ENCODE measurements at regions not wholly inside any gene's neighbourhood (a gene's known extent, or its start where the extent isn't known, plus 50 kb on each side); places are given as distances from the start of the nearest gene placed in this dataset.

GRCh38 chr12:127970491-127970890, 296.5 kb upstream of the TMEM132C start:
- no peak overlapping the region for H2BK20ac ChIP-seq (ENCODE audit: low read length)
- no peak overlapping the region for H2AFZ ChIP-seq (ENCODE audit: low read length)
- no peak overlapping the region for H2BK15ac ChIP-seq (ENCODE audit: low read length)
- no peak for TF ChIP-seq YY1 (IDR thresholded peaks at IDR 0.05; ENCODE audit: low read depth, low read length)
- TF ChIP-seq ZNF274 (IDR thresholded peaks at IDR 0.05; ENCODE audit: borderline replicate concordance, extremely low read depth, low read length): no peak
- no peak for TF ChIP-seq TCF12 (IDR thresholded peaks at IDR 0.05; ENCODE audit: low read depth, low read length)
- no peak for TF ChIP-seq TEAD4 (IDR thresholded peaks at IDR 0.05; ENCODE audit: low read depth, low read length)
- TF ChIP-seq CHD1 (IDR thresholded peaks at IDR 0.05; ENCODE audit: low read depth, low read length): no peak
- TF ChIP-seq BCL11A (IDR thresholded peaks at IDR 0.05; ENCODE audit: low read depth in 2 of 2, low read length in 2 of 2): no peak
- no peak for TF ChIP-seq GABPA (IDR thresholded peaks at IDR 0.05; ENCODE audit: borderline replicate concordance, insufficient read depth, low read length)
- TF ChIP-seq CBX5 (IDR thresholded peaks at IDR 0.05; ENCODE audit: low read depth, low read length): no peak
- TF ChIP-seq HDAC6 (IDR thresholded peaks at IDR 0.05; ENCODE audit: low read depth, low read length): no peak
- no peak for TF ChIP-seq USF2 (IDR thresholded peaks at IDR 0.05; ENCODE audit: low read length)
- no peak for TF ChIP-seq ASH2L (IDR thresholded peaks at IDR 0.05; ENCODE audit: low read length)
- TF ChIP-seq CTBP2 (IDR thresholded peaks at IDR 0.05; ENCODE audit: borderline replicate concordance, insufficient read depth, insufficient read length, low read length): no peak
- no peak for TF ChIP-seq RXRA (IDR thresholded peaks at IDR 0.05; ENCODE audit: insufficient read depth, low read depth, low read length)
- FAIRE-seq: no peak
- no peak overlapping the region for H3K56ac ChIP-seq (replicated peaks; ENCODE audit: insufficient read length, low read depth, low read length)
- no peaks in the 10 kb centered on the region for H3K23me2 ChIP-seq (ENCODE audit: low read depth, low read length)
- no peaks in the 10 kb centered on the region for H3K27me3 ChIP-seq (replicated peaks in 1 of 4; ENCODE audit: control insufficient read depth in 3 of 4, extremely low read depth in 1 of 4, insufficient read depth in 3 of 4, low read length in 3 of 4)
- H3K14ac ChIP-seq (ENCODE audit: insufficient read length): no peak overlapping the region
- H3K4ac ChIP-seq (replicated peaks; ENCODE audit: insufficient read length, low read depth, low read length): no peak overlapping the region
- no peak overlapping the region for H3K9ac ChIP-seq (replicated peaks in 1 of 4; ENCODE audit: extremely low read depth in 1 of 4, low read depth in 3 of 4, low read length in 3 of 4)
- DNase-seq (ENCODE audit: low read depth in 1 of 2, low spot score in 2 of 2): no peak
- no peaks in the 10 kb centered on the region for H3K36me3 ChIP-seq (ENCODE audit: control insufficient read depth in 2 of 4, insufficient read depth in 4 of 4, low read length in 3 of 4)
- H3K4me3 ChIP-seq (ENCODE audit: extremely low read depth in 1 of 4, insufficient read depth in 2 of 4, low read depth in 3 of 4, low read length in 4 of 4): no peak overlapping the region
- ChIA-PET CTCF (ENCODE audit: partially characterized antibody) (no interaction called here), POLR2A (ENCODE audit: partially characterized antibody) (no interaction called here)
- no peaks in the 10 kb centered on the region for H4K20me1 ChIP-seq (replicated peaks in 1 of 2; ENCODE audit: control insufficient read depth in 1 of 2, insufficient read depth in 2 of 2, low read length in 2 of 2)
- H4K91ac ChIP-seq (replicated peaks; ENCODE audit: insufficient read length, low read length): no peak overlapping the region
- no peak overlapping the region for H3K27ac ChIP-seq (ENCODE audit: low read depth, low read length)
- H4K8ac ChIP-seq (ENCODE audit: extremely low read depth, insufficient read depth, low read length): no peak overlapping the region
- H3K79me2 ChIP-seq (ENCODE audit: control insufficient read depth in 1 of 2, insufficient read depth in 2 of 2, low read length in 2 of 2): no peaks in the 10 kb centered on the region
- no peak overlapping the region for H3K4me2 ChIP-seq (ENCODE audit: insufficient read depth in 1 of 2, low read depth in 2 of 2, low read length in 2 of 2)
- H2BK5ac ChIP-seq (ENCODE audit: low read depth, low read length): no peak overlapping the region
- peaks cover 7 to 10% of the 10 kb centered on the region in 2 experiments; a peak in 3 of 4 replicates for H3K9me3 ChIP-seq (ENCODE audit: insufficient read depth in 2 of 2, low read depth in 1 of 2, low read length in 1 of 2)
- H3K18ac ChIP-seq (ENCODE audit: extremely low read depth, low read length): no peak overlapping the region
- no peak overlapping the region for H3K23ac ChIP-seq (ENCODE audit: insufficient read length)
- no peak overlapping the region for H2BK120ac ChIP-seq (replicated peaks; ENCODE audit: low read depth, low read length)
- 72% methylated on average over 4 of the region's 4 CpGs; no CpG with 5 or more reads in 1 of the 2 experiments for WGBS, 2 experiments (ENCODE audit: extremely low coverage in 1 of 2, insufficient coverage in 1 of 2, insufficient read length in 1 of 2, insufficient replicate concordance in 2 of 2, low coverage in 1 of 2, low lambda C conversion rate in 2 of 2, missing lambda C conversion rate in 1 of 2)
- H2BK12ac ChIP-seq (ENCODE audit: low read depth, low read length): no peak overlapping the region
- H2AK5ac ChIP-seq (ENCODE audit: low read depth, low read length): no peak overlapping the region
- H3K4me1 ChIP-seq (replicated peaks in 1 of 4; ENCODE audit: control insufficient read depth in 3 of 4, insufficient read depth in 4 of 4, low read length in 3 of 4): no peaks in the 10 kb centered on the region
- no peak overlapping the region for H4K5ac ChIP-seq (ENCODE audit: insufficient read length, low read depth, low read length)
- no peaks in the 10 kb centered on the region for H3K79me1 ChIP-seq (ENCODE audit: low read depth, low read length)
